ENCODE measurements at regions not wholly inside any gene's neighbourhood (a gene's known extent, or its start where the extent isn't known, plus 50 kb on each side); places are given as distances from the start of the nearest gene placed in this dataset.

- Mint-ChIP-seq H3K4me3 (no peak overlapping the region), H3K9me3 (peaks cover 23% of the 10 kb centered on the region), H3K27ac (no peak overlapping the region), H3K27me3 (no peaks in the 10 kb centered on the region), H3K4me1 (ENCODE audit: low read depth in 2 of 2) (no peaks in the 10 kb centered on the region), H3K36me3 (peaks cover 5% of the 10 kb centered on the region)
- ATAC-seq (no peak), DNase-seq (ENCODE audit: low spot score) (no peak)
Measured at GRCh38 chr10:56871160-56871668, 510.2 kb upstream of the ZWINT start.

- no peak for DNase-seq (ENCODE audit: low spot score)
- H3K4me3 Mint-ChIP-seq: no peak overlapping the region
- ATAC-seq: no peak
- no peaks in the 10 kb centered on the region for H3K4me1 Mint-ChIP-seq (ENCODE audit: low read depth in 2 of 2)
- peaks cover 5% of the 10 kb centered on the region for H3K36me3 Mint-ChIP-seq
- no peaks in the 10 kb centered on the region for H3K27me3 Mint-ChIP-seq
- H3K27ac Mint-ChIP-seq: no peak overlapping the region
- H3K9me3 Mint-ChIP-seq: peaks cover 15% of the 10 kb centered on the region
Measured at GRCh38 chr10:56867236-56867635, 506.2 kb upstream of the ZWINT start.

- Mint-ChIP-seq H3K4me1 (ENCODE audit: low read depth in 2 of 2) (no peaks in the 10 kb centered on the region), H3K9me3 (peaks cover 18% of the 10 kb centered on the region), H3K27ac (no peak overlapping the region), H3K36me3 (no peaks in the 10 kb centered on the region), H3K27me3 (no peaks in the 10 kb centered on the region), H3K4me3 (no peak overlapping the region)
- DNase-seq (ENCODE audit: low spot score) (no peak), ATAC-seq (no peak)
Measured at GRCh38 chr10:56856569-56856968, 495.5 kb upstream of the ZWINT start.

- no peaks in the 10 kb centered on the region for H3K4me1 Mint-ChIP-seq (ENCODE audit: low read depth in 2 of 2)
- H3K36me3 Mint-ChIP-seq: no peaks in the 10 kb centered on the region
- H3K27ac Mint-ChIP-seq: no peak overlapping the region
- no peak overlapping the region for H3K4me3 Mint-ChIP-seq
- DNase-seq (ENCODE audit: low spot score) (no peak), ATAC-seq (no peak)
- H3K9me3 Mint-ChIP-seq: peaks cover 8% of the 10 kb centered on the region
- H3K27me3 Mint-ChIP-seq: no peaks in the 10 kb centered on the region
Measured at GRCh38 chr10:56844978-56845529, 484.0 kb upstream of the ZWINT start.

GRCh38 chr10:56836659-56837058, 475.6 kb upstream of the ZWINT start:
- Mint-ChIP-seq H3K36me3 (peaks cover 4% of the 10 kb centered on the region), H3K27me3 (no peaks in the 10 kb centered on the region), H3K4me3 (no peak overlapping the region), H3K4me1 (ENCODE audit: low read depth in 2 of 2) (no peaks in the 10 kb centered on the region), H3K27ac (no peak overlapping the region), H3K9me3 (peaks cover 3% of the 10 kb centered on the region)
- DNase-seq (ENCODE audit: low spot score) (no peak), ATAC-seq (no peak)

GRCh38 chr10:56831681-56832080, 470.6 kb upstream of the ZWINT start:
- Mint-ChIP-seq H3K27ac (no peak overlapping the region), H3K4me3 (no peak overlapping the region), H3K4me1 (ENCODE audit: low read depth in 2 of 2) (no peaks in the 10 kb centered on the region), H3K27me3 (no peaks in the 10 kb centered on the region), H3K36me3 (no peaks in the 10 kb centered on the region), H3K9me3 (peaks cover 13% of the 10 kb centered on the region)
- DNase-seq (ENCODE audit: low spot score) (no peak), ATAC-seq (no peak)

- no peaks in the 10 kb centered on the region for H3K36me3 Mint-ChIP-seq
- no peak for ATAC-seq
Measured at GRCh38 chr10:56823849-56824248, 462.8 kb upstream of the ZWINT start.

GRCh38 chr10:56805022-56805421, 444.0 kb upstream of the ZWINT start:
- no peak overlapping the region for H3K27ac Mint-ChIP-seq
- peaks cover 14% of the 10 kb centered on the region for H3K9me3 Mint-ChIP-seq
- no peak for DNase-seq (ENCODE audit: low spot score)
- no peak overlapping the region for H3K4me3 Mint-ChIP-seq
- H3K36me3 Mint-ChIP-seq: peaks cover 5% of the 10 kb centered on the region
- H3K27me3 Mint-ChIP-seq: no peaks in the 10 kb centered on the region
- no peaks in the 10 kb centered on the region for H3K4me1 Mint-ChIP-seq (ENCODE audit: low read depth in 2 of 2)
- ATAC-seq: no peak

More at GRCh38 chr10:56823849-56824248, 462.8 kb upstream of the ZWINT start:
- no peaks in the 10 kb centered on the region for H3K4me1 Mint-ChIP-seq (ENCODE audit: low read depth in 2 of 2)
- H3K9me3 Mint-ChIP-seq: peaks cover 17% of the 10 kb centered on the region
- no peaks in the 10 kb centered on the region for H3K27me3 Mint-ChIP-seq
- DNase-seq (ENCODE audit: low spot score): no peak
- no peak overlapping the region for H3K4me3 Mint-ChIP-seq
- H3K27ac Mint-ChIP-seq: no peak overlapping the region

GRCh38 chr10:56785292-56785691, 424.2 kb upstream of the ZWINT start:
- ATAC-seq (no peak), DNase-seq (ENCODE audit: low spot score) (no peak)
- H3K9me3 Mint-ChIP-seq: peaks cover 19% of the 10 kb centered on the region
- H3K4me3 Mint-ChIP-seq: no peak overlapping the region
- no peak overlapping the region for H3K27ac Mint-ChIP-seq
- H3K27me3 Mint-ChIP-seq: no peaks in the 10 kb centered on the region
- H3K36me3 Mint-ChIP-seq: no peaks in the 10 kb centered on the region
- no peaks in the 10 kb centered on the region for H3K4me1 Mint-ChIP-seq (ENCODE audit: low read depth in 2 of 2)

- Mint-ChIP-seq H3K9me3 (peaks cover 26% of the 10 kb centered on the region), H3K4me3 (no peak overlapping the region), H3K36me3 (no peaks in the 10 kb centered on the region), H3K4me1 (ENCODE audit: low read depth in 2 of 2) (no peaks in the 10 kb centered on the region), H3K27me3 (no peaks in the 10 kb centered on the region), H3K27ac (no peak overlapping the region)
- DNase-seq (ENCODE audit: low spot score): no peak
- ATAC-seq: no peak
Measured at GRCh38 chr10:56782503-56782902, 421.4 kb upstream of the ZWINT start.

GRCh38 chr10:56771343-56771742, 410.3 kb upstream of the ZWINT start:
- no peaks in the 10 kb centered on the region for H3K4me1 Mint-ChIP-seq (ENCODE audit: low read depth in 2 of 2)
- H3K27me3 Mint-ChIP-seq: no peaks in the 10 kb centered on the region
- no peak overlapping the region for H3K27ac Mint-ChIP-seq
- peaks cover 15% of the 10 kb centered on the region for H3K36me3 Mint-ChIP-seq
- ATAC-seq (no peak), DNase-seq (ENCODE audit: low spot score) (no peak)
- no peak overlapping the region for H3K4me3 Mint-ChIP-seq
- H3K9me3 Mint-ChIP-seq: peaks cover 22% of the 10 kb centered on the region

- H3K27ac Mint-ChIP-seq: no peak overlapping the region
- no peak overlapping the region for H3K4me3 Mint-ChIP-seq
Measured at GRCh38 chr10:56763090-56763489, 402.0 kb upstream of the ZWINT start.

GRCh38 chr10:56745490-56745889, 384.4 kb upstream of the ZWINT start:
- H3K36me3 Mint-ChIP-seq: no peaks in the 10 kb centered on the region
- no peaks in the 10 kb centered on the region for H3K4me1 Mint-ChIP-seq (ENCODE audit: low read depth in 2 of 2)

More at GRCh38 chr10:56763090-56763489, 402.0 kb upstream of the ZWINT start:
- H3K27me3 Mint-ChIP-seq: no peaks in the 10 kb centered on the region
- peaks cover 29% of the 10 kb centered on the region for H3K9me3 Mint-ChIP-seq
- H3K4me1 Mint-ChIP-seq (ENCODE audit: low read depth in 2 of 2): no peaks in the 10 kb centered on the region
- no peaks in the 10 kb centered on the region for H3K36me3 Mint-ChIP-seq
- DNase-seq (ENCODE audit: low spot score): no peak
- no peak for ATAC-seq

GRCh38 chr10:56728349-56728748, 367.3 kb upstream of the ZWINT start:
- DNase-seq (ENCODE audit: low spot score) (no peak), ATAC-seq (no peak)
- Mint-ChIP-seq H3K27me3 (no peaks in the 10 kb centered on the region), H3K4me3 (no peak overlapping the region), H3K27ac (no peak overlapping the region), H3K9me3 (peaks cover 12% of the 10 kb centered on the region), H3K36me3 (peaks cover 8% of the 10 kb centered on the region), H3K4me1 (ENCODE audit: low read depth in 2 of 2) (no peaks in the 10 kb centered on the region)

More at GRCh38 chr10:56745490-56745889, 384.4 kb upstream of the ZWINT start:
- DNase-seq (ENCODE audit: low spot score): no peak
- no peak overlapping the region for H3K4me3 Mint-ChIP-seq
- ATAC-seq: no peak
- no peak overlapping the region for H3K27ac Mint-ChIP-seq
- peaks cover 4% of the 10 kb centered on the region for H3K9me3 Mint-ChIP-seq
- no peaks in the 10 kb centered on the region for H3K27me3 Mint-ChIP-seq

GRCh38 chr10:56722912-56723311, 361.9 kb upstream of the ZWINT start:
- H3K4me1 Mint-ChIP-seq (ENCODE audit: low read depth in 2 of 2): no peaks in the 10 kb centered on the region
- H3K27me3 Mint-ChIP-seq: no peaks in the 10 kb centered on the region
- DNase-seq (ENCODE audit: low spot score) (no peak), ATAC-seq (no peak)
- H3K9me3 Mint-ChIP-seq: peaks cover 9% of the 10 kb centered on the region
- H3K4me3 Mint-ChIP-seq: no peak overlapping the region
- H3K36me3 Mint-ChIP-seq: no peaks in the 10 kb centered on the region
- no peak overlapping the region for H3K27ac Mint-ChIP-seq
